Glutamatergic neuron (in vitro differentiated cells): ENCODE measurements at regions not wholly inside any gene's neighbourhood (a gene's known extent, or its start where the extent isn't known, plus 50 kb on each side); places are given as distances from the start of the nearest gene placed in this dataset.

Experiments used
- DNase-seq: peaks from one replicate; pipeline ENCODE4 v3.0.0; 2022
- H3K27ac Mint-ChIP-seq: one replicate; pipeline ENCODE4 v1.8.0; 2020; ENCODE audit warnings: mild to moderate bottlenecking, mixed read lengths, inconsistent platforms; ENCODE audit not compliant: unreplicated experiment
- H3K27me3 Mint-ChIP-seq: one replicate; pipeline ENCODE4 v1.8.0; 2020; ENCODE audit warnings: mild to moderate bottlenecking, moderate library complexity, mixed read lengths, inconsistent platforms; ENCODE audit not compliant: unreplicated experiment
- H3K36me3 Mint-ChIP-seq: one replicate; pipeline ENCODE4 v1.8.0; 2020; ENCODE audit warnings: mild to moderate bottlenecking, mixed read lengths, inconsistent platforms; ENCODE audit not compliant: unreplicated experiment
- H3K4me1 Mint-ChIP-seq: one replicate; pipeline ENCODE4 v1.8.0; 2020; ENCODE audit warnings: mild to moderate bottlenecking, low read depth, mixed read lengths, inconsistent platforms; ENCODE audit not compliant: unreplicated experiment
- H3K4me3 Mint-ChIP-seq: one replicate; pipeline ENCODE4 v1.8.0; 2020; ENCODE audit warnings: mild to moderate bottlenecking, mixed read lengths, inconsistent platforms; ENCODE audit not compliant: unreplicated experiment
- H3K9me3 Mint-ChIP-seq: one replicate; pipeline ENCODE4 v1.8.0; 2020; ENCODE audit warnings: mild to moderate bottlenecking, moderate library complexity, mixed read lengths, inconsistent platforms; ENCODE audit not compliant: unreplicated experiment
- CTCF ChIP-seq: fragments of 200-600 bp; sonication (generic); IDR thresholded peaks from one replicate; pipeline ENCODE4 v1.5.0; 2021; ENCODE audit not compliant: partially characterized antibody, unreplicated experiment

- TF ChIP-seq CTCF = no peak
- DNase-seq = no peak
- Mint-ChIP-seq H3K27me3 (no peaks in the 10 kb centered on the region), H3K4me1 (no peaks in the 10 kb centered on the region), H3K9me3 (no peaks in the 10 kb centered on the region), H3K36me3 (no peaks in the 10 kb centered on the region), H3K4me3 (no peak overlapping the region), H3K27ac (no peak overlapping the region)
Observed at GRCh38 chr4:29636961-29637360, 1083.2 kb upstream of the PCDH7 start.

- Mint-ChIP-seq H3K9me3 (no peaks in the 10 kb centered on the region), H3K27me3 (no peaks in the 10 kb centered on the region), H3K4me1 (peaks cover 6% of the 10 kb centered on the region), H3K27ac (no peak overlapping the region), H3K36me3 (peaks cover 5% of the 10 kb centered on the region), H3K4me3 (no peak overlapping the region)
- no peak for TF ChIP-seq CTCF
- no peak for DNase-seq
Observed at GRCh38 chr4:29653221-29653620, 1066.9 kb upstream of the PCDH7 start.

GRCh38 chr4:29680644-29681043 lies 1039.5 kb upstream of the PCDH7 start:
- Mint-ChIP-seq H3K36me3 (no peaks in the 10 kb centered on the region), H3K27me3 (peaks cover 3% of the 10 kb centered on the region), H3K27ac (no peak overlapping the region), H3K9me3 (peaks cover 3% of the 10 kb centered on the region), H3K4me3 (no peak overlapping the region), H3K4me1 (peaks cover 2% of the 10 kb centered on the region)
- no peak for DNase-seq
- TF ChIP-seq CTCF = no peak

GRCh38 chr4:29704059-29704458 lies 1016.1 kb upstream of the PCDH7 start:
- peaks cover 4% of the 10 kb centered on the region for H3K9me3 Mint-ChIP-seq
- H3K4me1 Mint-ChIP-seq = no peaks in the 10 kb centered on the region
- H3K36me3 Mint-ChIP-seq = no peaks in the 10 kb centered on the region
- DNase-seq = no peak
- H3K27me3 Mint-ChIP-seq = peaks cover 2% of the 10 kb centered on the region
- H3K27ac Mint-ChIP-seq = no peak overlapping the region
- TF ChIP-seq CTCF = no peak
- no peak overlapping the region for H3K4me3 Mint-ChIP-seq

DNA sequence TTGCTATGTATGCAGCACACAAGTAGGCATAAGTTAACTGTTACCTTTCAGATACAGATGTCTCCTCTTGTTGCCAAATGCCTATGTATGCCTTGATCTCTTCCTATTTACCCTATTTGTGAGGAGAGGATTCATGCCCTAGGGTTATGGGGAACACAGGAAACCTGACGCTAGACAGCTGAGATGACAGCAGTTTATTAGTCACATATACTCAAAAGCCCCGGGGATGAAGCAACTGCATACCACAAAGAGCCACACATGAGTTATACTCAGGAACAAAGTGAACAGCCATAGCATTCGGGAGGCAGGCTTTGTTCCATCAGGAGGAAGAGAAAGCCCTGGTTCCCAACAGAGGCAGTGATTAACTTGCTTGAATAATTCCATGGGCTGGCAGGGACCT lies 1011.7 kb upstream of the PCDH7 start:
- no peak for DNase-seq
- Mint-ChIP-seq H3K27ac (no peak overlapping the region), H3K4me3 (no peak overlapping the region)

More for the DNA sequence above, 1011.7 kb upstream of the PCDH7 start:
- Mint-ChIP-seq H3K4me1 (no peaks in the 10 kb centered on the region), H3K9me3 (peaks cover 6% of the 10 kb centered on the region), H3K27me3 (no peaks in the 10 kb centered on the region), H3K36me3 (no peaks in the 10 kb centered on the region)
- no peak for TF ChIP-seq CTCF
